Ovary (tissue), 7 donors: ENCODE measurements at regions not wholly inside any gene's neighbourhood (a gene's known extent, or its start where the extent isn't known, plus 50 kb on each side); places are given as distances from the start of the nearest gene placed in this dataset.

Experiments used
- DNase-seq, 5 donors: peaks; one replicate each; pipeline ENCODE4 v3.0.0-alpha.2; 2019 to 2020
- H3K27ac ChIP-seq, 2 donors: fragments of 200-600 bp; one replicate each; pipeline versions ENCODE4 v1.5.1 to v1.8.0; 2019 to 2022
- H3K27me3 ChIP-seq: fragments of 200-600 bp; one replicate; pipeline ENCODE4 v1.8.0; 2022
- H3K36me3 ChIP-seq: fragments of 200-600 bp; sonication (generic); one replicate; pipeline ENCODE4 v1.5.1; 2019
- H3K4me1 ChIP-seq: one replicate; pipeline ENCODE4 v1.8.1; 2013; ENCODE audit warnings: mild to moderate bottlenecking, moderate library complexity; ENCODE audit not compliant: insufficient read depth
- H3K4me3 ChIP-seq: fragments of 200-600 bp; sonication (generic); one replicate; pipeline ENCODE4 v1.5.1; 2017
- H3K9me3 ChIP-seq, 2 donors: fragments of 200-600 bp in 1 of 2; sonication (generic) in 1 of 2; one replicate each; pipeline versions ENCODE4 v1.5.1 to v1.8.1; 2013 to 2019; ENCODE audit warnings: mild to moderate bottlenecking in 1 of 2, moderate library complexity in 1 of 2
- CTCF ChIP-seq, 3 donors: fragments of 450-650 bp in 2 of 3; fragments of 200-600 bp in 1 of 3; IDR thresholded peaks; one replicate each; pipeline versions ENCODE4 v1.5.1 to v1.8.0; 2016 to 2022; ENCODE audit warnings: antibody characterized with exemption in 3 of 3, mild to moderate bottlenecking in 1 of 3
- EP300 ChIP-seq: sonication (generic); formaldehyde crosslinking; IDR thresholded peaks from one replicate; pipeline ENCODE4 v1.6.1; 2017; ENCODE audit warnings: antibody characterized with exemption
- POLR2A ChIP-seq: fragments of 450-650 bp; IDR thresholded peaks from one replicate; pipeline ENCODE4 v1.6.1; 2017; ENCODE audit warnings: antibody characterized with exemption, mild to moderate bottlenecking, moderate library complexity
- WGBS, 3 donors: extraction: QIAGEN DNeasy Blood & Tissue Kit in 1 of 3; methylation state at CpG; one replicate each; pipeline versions ENCODE4 v1.1.5 to v1.1.7; 2013 to 2017; 5-methylcytosine and 5-hydroxymethylcytosine counted together
- intact Hi-C, 4 donors: fragments of 100-400 bp; cut with DNase I; formaldehyde crosslinking; loops; one replicate each; pipeline versions ENCODE4 v1.11.0 to v1.15.1; 2022 to 2023
- donor health status: DM: no; HTN: no; CAD: no; lungs with moderate emphysema.
- donor health status: DM: no; HTN: no; CAD: no.
- donor health status: Bipolar disorder and iron deficiency.
- donor health status: DM: no; HTN: no; CAD: no.
- donor health status: DM: yes; HTN: yes; CAD: no.

GRCh38 chr3:72606005-72606800, 242.0 kb downstream of the SHQ1 start:
- no peak for DNase-seq
- no peaks in the 10 kb centered on the region for H3K36me3 ChIP-seq
- H3K4me1 ChIP-seq = no peaks in the 10 kb centered on the region
- no peak overlapping the region for H3K4me3 ChIP-seq
- no peaks in the 10 kb centered on the region for H3K27me3 ChIP-seq
- TF ChIP-seq EP300 (no peak), CTCF (IDR thresholded peaks at IDR 0.05) (no peak), POLR2A (no peak)
- H3K27ac ChIP-seq = no peak overlapping the region
- 91 to 95% (median 94%) methylated on average over 6 of the region's 6 CpGs for WGBS, 3 donors
- intact Hi-C loops = no loop called here
- H3K9me3 ChIP-seq = no peaks in the 10 kb centered on the region

DNA sequence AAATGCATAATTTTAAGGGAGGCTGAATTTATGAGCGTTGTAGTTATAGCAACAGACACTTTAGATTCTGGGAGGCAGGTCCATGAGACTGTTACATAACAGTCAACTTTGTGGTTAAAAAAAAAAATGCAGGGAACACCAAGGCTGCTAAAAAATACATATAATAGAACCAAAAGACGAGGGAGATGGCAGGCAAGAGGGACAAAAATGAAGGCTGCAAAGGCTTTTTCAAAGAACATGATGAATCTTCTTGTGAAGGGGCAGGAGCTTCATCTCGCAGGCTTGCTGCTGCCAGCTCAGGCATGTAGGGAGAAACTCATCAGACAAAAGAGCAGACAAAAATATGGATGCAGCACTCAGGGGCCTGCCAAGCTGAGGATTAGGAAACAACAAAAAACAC, 243.9 kb downstream of the SHQ1 start:
- Histone ChIP-seq H3K9me3 (no peaks in the 10 kb centered on the region), H3K27ac (no peak overlapping the region), H3K4me1 (no peaks in the 10 kb centered on the region), H3K36me3 (no peaks in the 10 kb centered on the region), H3K4me3 (no peak overlapping the region), H3K27me3 (no peaks in the 10 kb centered on the region)
- DNase-seq = no peak
- WGBS, 3 donors = 17 to 25% (median 19%) methylated on average over 3 of the region's 3 CpGs
- intact Hi-C loops = no loop called here
- TF ChIP-seq EP300 (no peak), CTCF (IDR thresholded peaks at IDR 0.05) (no peak), POLR2A (no peak)

DNA sequence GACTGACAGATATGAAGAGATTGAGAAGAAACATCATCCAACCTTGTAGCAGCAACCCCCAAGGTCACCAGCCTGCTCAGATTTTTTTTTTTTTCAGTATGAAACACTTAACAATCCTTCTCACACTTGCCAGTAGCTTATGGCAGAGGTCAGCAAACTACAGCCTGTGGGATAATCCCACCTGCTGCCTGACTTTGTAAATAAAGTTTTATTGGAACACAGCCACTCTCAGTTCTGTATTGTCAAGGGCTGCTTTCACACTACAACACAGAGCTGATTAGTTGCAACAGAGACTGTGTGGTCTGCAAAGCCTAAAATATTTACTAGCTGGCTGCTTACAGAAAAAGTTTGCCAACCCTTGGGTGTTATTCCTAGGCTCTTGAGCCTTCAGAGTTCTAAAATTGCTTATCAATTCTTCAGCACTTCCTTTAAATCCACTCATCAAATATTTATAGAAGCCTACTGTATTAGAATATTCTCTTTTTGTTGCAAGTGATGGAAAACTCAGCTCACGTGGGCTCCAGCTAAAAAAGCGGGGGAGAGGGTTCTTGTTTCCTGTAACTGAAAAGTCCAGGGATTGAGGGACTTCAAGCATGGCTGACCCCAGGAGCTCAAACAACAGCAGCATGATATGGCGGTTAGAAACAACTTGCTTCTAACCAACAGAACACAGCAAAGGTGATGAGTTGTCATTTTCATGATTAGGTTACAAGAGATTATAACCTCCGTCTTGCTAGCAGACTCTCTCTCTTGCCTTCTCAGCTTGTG, 246.1 kb downstream of the SHQ1 start:
- TF ChIP-seq CTCF (IDR thresholded peaks at IDR 0.05) = no peak
- no peak for TF ChIP-seq EP300
- no peak for TF ChIP-seq POLR2A
- H3K36me3 ChIP-seq = no peaks in the 10 kb centered on the region
- no peak for DNase-seq
- H3K4me1 ChIP-seq = no peaks in the 10 kb centered on the region
- H3K4me3 ChIP-seq = no peak overlapping the region
- no peaks in the 10 kb centered on the region for H3K27me3 ChIP-seq
- 83 to 97% (median 93%) methylated on average over 4 of the region's 4 CpGs for WGBS, 3 donors
- H3K9me3 ChIP-seq = no peaks in the 10 kb centered on the region
- intact Hi-C loops = no loop called here
- H3K27ac ChIP-seq = no peak overlapping the region

DNA sequence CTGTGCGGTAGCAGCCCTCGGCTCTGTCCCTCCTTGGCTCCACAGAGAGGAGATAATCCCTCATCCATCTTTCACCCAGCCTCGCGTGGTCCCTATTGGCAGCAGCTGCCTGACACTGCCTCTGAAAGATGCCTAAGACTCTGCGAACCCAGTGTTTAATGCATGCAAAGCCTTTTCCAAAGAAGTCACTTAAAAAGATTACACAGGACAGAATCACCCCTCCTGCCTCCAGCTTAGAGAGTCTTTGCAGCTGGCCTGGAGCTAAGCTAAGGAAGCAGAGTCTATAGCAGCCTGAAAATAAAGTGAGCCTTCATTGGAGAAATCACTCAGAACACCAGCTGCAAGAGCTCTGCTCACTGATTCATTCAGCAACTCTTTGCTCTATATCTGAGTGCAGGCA, 247.2 kb downstream of the SHQ1 start:
- 49 to 66% (median 54%) methylated on average over 5 of the region's 5 CpGs for WGBS, 3 donors
- H3K27me3 ChIP-seq = no peaks in the 10 kb centered on the region
- TF ChIP-seq POLR2A (no peak), CTCF (IDR thresholded peaks at IDR 0.05) (no peak), EP300 (no peak)
- no peak for DNase-seq
- H3K36me3 ChIP-seq = no peaks in the 10 kb centered on the region
- H3K4me1 ChIP-seq = no peaks in the 10 kb centered on the region
- no peak overlapping the region for H3K27ac ChIP-seq
- intact Hi-C loops = no loop called here
- H3K4me3 ChIP-seq = no peak overlapping the region
- H3K9me3 ChIP-seq = no peaks in the 10 kb centered on the region
